Keratinocyte (primary cell): ENCODE measurements at regions not wholly inside any gene's neighbourhood (a gene's known extent, or its start where the extent isn't known, plus 50 kb on each side); places are given as distances from the start of the nearest gene placed in this dataset.

Experiments used
- DNase-seq: peaks from one replicate; pipeline ENCODE4 v3.0.0-alpha.2; 2011; ENCODE audit warnings: low read depth, missing footprints, low spot score
- FAIRE-seq: peaks from 2 replicates; lab custom pipeline; 2011; peaks lifted over from hg19 to GRCh38; lab: Jason Lieb, UNC
- H2AFZ ChIP-seq: 2 replicates; pipeline ENCODE4 v1.6.0; 2012; ENCODE audit warnings: low read length, control low read depth, inconsistent platforms; ENCODE audit not compliant: control insufficient read depth
- H3K27ac ChIP-seq: 2 replicates; pipeline ENCODE4 v1.5.1; 2011; ENCODE audit warnings: low read length; ENCODE audit not compliant: control insufficient read depth, insufficient read depth
- H3K27me3 ChIP-seq: 3 replicates; pipeline ENCODE4 v1.6.0; 2011; ENCODE audit warnings: low read length; ENCODE audit not compliant: control insufficient read depth, insufficient read depth; ENCODE audit errors: extremely low read depth
- H3K36me3 ChIP-seq, 2 experiments: 2 replicates in 1 of 2; 3 replicates in 1 of 2; pipeline ENCODE4 v1.5.1; 2011; ENCODE audit warnings: low read length in 2 of 2, mild to moderate bottlenecking in 1 of 2; ENCODE audit not compliant: control insufficient read depth in 2 of 2, insufficient read depth in 2 of 2; ENCODE audit errors: extremely low read depth in 1 of 2
- H3K4me1 ChIP-seq: 3 replicates; pipeline ENCODE4 v1.5.1; 2011; ENCODE audit warnings: low read length; ENCODE audit not compliant: control insufficient read depth, insufficient read depth; ENCODE audit errors: extremely low read depth
- H3K4me2 ChIP-seq: 3 replicates; pipeline ENCODE4 v1.6.0; 2011; ENCODE audit warnings: low read depth, low read length; ENCODE audit not compliant: control insufficient read depth, insufficient read depth; ENCODE audit errors: extremely low read depth
- H3K4me3 ChIP-seq, 3 experiments: fragments of 200-600 bp in 1 of 3; sonication (generic) in 1 of 3; 2 replicates in 2 of 3; 3 replicates in 1 of 3; pipeline ENCODE4 v1.5.1; 2011 to 2016; ENCODE audit warnings: low read length in 3 of 3, mild to moderate bottlenecking in 3 of 3, control low read depth in 2 of 3, inconsistent platforms in 1 of 3, low read depth in 1 of 3, mixed read lengths in 1 of 3, mixed run types in 1 of 3, moderate library complexity in 1 of 3; ENCODE audit not compliant: control insufficient read depth in 2 of 3, insufficient read depth in 2 of 3; ENCODE audit errors: extremely low read depth in 1 of 3
- H3K79me2 ChIP-seq: 2 replicates; pipeline ENCODE4 v1.6.0; 2012; ENCODE audit warnings: low read length; ENCODE audit not compliant: control insufficient read depth, insufficient read depth
- H3K9ac ChIP-seq: 3 replicates; pipeline ENCODE4 v1.6.0; 2011; ENCODE audit warnings: low read length; ENCODE audit not compliant: control insufficient read depth, insufficient read depth; ENCODE audit errors: extremely low read depth
- H3K9me1 ChIP-seq: 3 replicates; pipeline ENCODE4 v1.6.0; 2011; ENCODE audit warnings: low read length; ENCODE audit not compliant: control insufficient read depth, insufficient read depth; ENCODE audit errors: extremely low read depth
- H3K9me3 ChIP-seq: 2 replicates; pipeline ENCODE4 v1.5.1; 2012; ENCODE audit warnings: low read depth, low read length; ENCODE audit not compliant: control insufficient read depth
- H4K20me1 ChIP-seq: 3 replicates; pipeline ENCODE4 v1.6.0; 2011; ENCODE audit warnings: low read length; ENCODE audit not compliant: control insufficient read depth, insufficient read depth; ENCODE audit errors: extremely low read depth
- CTCF ChIP-seq, 3 experiments: IDR thresholded peaks in 1 of 3; conservative IDR thresholded peaks in 1 of 3; optimal IDR thresholded peaks in 1 of 3; 2 replicates in 2 of 3; 3 replicates in 1 of 3; pipeline versions ENCODE3 to v1.5.1; 2011; ENCODE audit warnings: low read length in 3 of 3, mild to moderate bottlenecking in 3 of 3, moderate library complexity in 2 of 3, control low read depth in 1 of 3, inconsistent platforms in 1 of 3; ENCODE audit not compliant: insufficient read depth in 2 of 3; ENCODE audit errors: extremely low read depth in 1 of 3
- EZH2 ChIP-seq: IDR thresholded peaks from one replicate; pipeline ENCODE4 v1.6.1; 2012; ENCODE audit warnings: inconsistent platforms, mild to moderate bottlenecking, low read length, moderate library complexity
- dilution Hi-C: fragments of 300-500 bp; cut with MboI; formaldehyde crosslinking; loops from one replicate; pipeline ENCODE4 v1.7.0; 2020; ENCODE audit warnings: low sequenced_read_pairs; ENCODE audit not compliant: extremely low pct_ligation_motif_present

DNA sequence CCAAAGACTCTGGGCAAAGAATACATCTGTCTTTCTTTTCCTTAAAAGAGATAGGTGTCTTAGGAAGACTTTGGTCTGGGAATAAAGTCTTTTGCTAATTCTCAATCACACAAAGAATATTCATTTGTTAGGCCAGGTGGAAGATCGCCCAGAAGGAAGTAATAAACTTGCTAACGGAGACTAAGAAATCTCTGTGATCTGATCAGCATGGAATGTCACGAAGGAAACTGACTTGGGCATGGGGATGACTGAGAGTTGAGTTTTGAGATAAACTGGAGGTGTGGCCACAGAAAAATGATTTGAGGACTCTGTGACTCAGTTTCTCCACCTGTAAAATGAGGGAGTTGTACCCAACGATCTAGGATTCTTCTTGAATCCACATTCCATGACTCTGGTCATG lies 161.1 kb upstream of the SVIL start:
- Histone ChIP-seq H3K4me1 (peaks cover 6% of the 10 kb centered on the region), H3K9me3 (no peaks in the 10 kb centered on the region), H3K9ac (no peak overlapping the region), H3K79me2 (no peaks in the 10 kb centered on the region), H2AFZ (no peak overlapping the region), H3K27me3 (no peaks in the 10 kb centered on the region), H3K36me3 (no peaks in the 10 kb centered on the region), H3K4me2 (no peak overlapping the region), H3K4me3 (no peak overlapping the region), H4K20me1 (no peaks in the 10 kb centered on the region), H3K9me1 (no peaks in the 10 kb centered on the region), H3K27ac (no peak overlapping the region)
- FAIRE-seq (no peak), DNase-seq (no peak)
- TF ChIP-seq CTCF (optimal IDR thresholded peaks at IDR 0.05 in 1 of 3, IDR thresholded peaks at IDR 0.05 in 1 of 3, conservative IDR thresholded peaks at IDR 0.05 in 1 of 3; ENCODE audit: extremely low read depth in 1 of 3, insufficient read depth in 2 of 3, low read length in 3 of 3) = no peak
- no peak for TF ChIP-seq EZH2
- dilution Hi-C loops = no loop called here

- dilution Hi-C loops = no loop called here
- no peaks in the 10 kb centered on the region for H3K36me3 ChIP-seq
- no peaks in the 10 kb centered on the region for H3K9me3 ChIP-seq
- no peak overlapping the region for H3K4me2 ChIP-seq
- H3K79me2 ChIP-seq = no peaks in the 10 kb centered on the region
- no peak for DNase-seq
- no peak for TF ChIP-seq EZH2
- TF ChIP-seq CTCF (optimal IDR thresholded peaks at IDR 0.05 in 1 of 3, IDR thresholded peaks at IDR 0.05 in 1 of 3, conservative IDR thresholded peaks at IDR 0.05 in 1 of 3; ENCODE audit: extremely low read depth in 1 of 3, insufficient read depth in 2 of 3, low read length in 3 of 3) = no peak
- no peak overlapping the region for H2AFZ ChIP-seq
- H3K9ac ChIP-seq = no peak overlapping the region
- no peaks in the 10 kb centered on the region for H4K20me1 ChIP-seq
- FAIRE-seq = no peak
- H3K27ac ChIP-seq = no peak overlapping the region
- H3K4me3 ChIP-seq = no peak overlapping the region
- no peaks in the 10 kb centered on the region for H3K27me3 ChIP-seq
- H3K4me1 ChIP-seq = peaks cover 6% of the 10 kb centered on the region
- H3K9me1 ChIP-seq = no peaks in the 10 kb centered on the region
Observed at GRCh38 chr10:29794776-29795611, 160.2 kb upstream of the SVIL start.
